Subcutaneous abdominal adipose tissue (tissue), 5 donors: ENCODE measurements at regions not wholly inside any gene's neighbourhood (a gene's known extent, or its start where the extent isn't known, plus 50 kb on each side); places are given as distances from the start of the nearest gene placed in this dataset.

Experiments
- H3K27ac ChIP-seq: one replicate; pipeline ENCODE4 v1.7.0; 2013; ENCODE audit warnings: low read depth, mild to moderate bottlenecking, inconsistent platforms, low read length, moderate library complexity
- H3K27me3 ChIP-seq, 5 donors: one replicate each; pipeline ENCODE4 v1.7.0; 2013; ENCODE audit warnings: low read length in 5 of 5, inconsistent platforms in 1 of 5; ENCODE audit not compliant: control insufficient read depth in 5 of 5, insufficient read depth in 4 of 5
- H3K36me3 ChIP-seq, 5 donors: one replicate each; pipeline ENCODE4 v1.7.0; 2013; ENCODE audit warnings: low read length in 5 of 5; ENCODE audit not compliant: control insufficient read depth in 5 of 5, insufficient read depth in 5 of 5
- H3K4me1 ChIP-seq, 5 donors: one replicate each; pipeline ENCODE4 v1.7.0; 2013; ENCODE audit warnings: low read length in 5 of 5, mild to moderate bottlenecking in 3 of 5, moderate library complexity in 1 of 5; ENCODE audit not compliant: control insufficient read depth in 5 of 5, insufficient read depth in 5 of 5
- H3K4me3 ChIP-seq, 5 donors: one replicate each; pipeline ENCODE4 v1.7.0; 2013; ENCODE audit warnings: low read length in 5 of 5, low read depth in 1 of 5
- H3K9ac ChIP-seq, 5 donors: one replicate each; pipeline ENCODE4 v1.7.0; 2013; ENCODE audit warnings: low read length in 5 of 5, mild to moderate bottlenecking in 4 of 5, moderate library complexity in 3 of 5
- H3K9me3 ChIP-seq, 5 donors: one replicate each; pipeline ENCODE4 v1.7.0; 2013; ENCODE audit warnings: low read length in 5 of 5; ENCODE audit not compliant: control insufficient read depth in 5 of 5
- donor health status: healthy.
- donor health status: healthy.
- donor health status: healthy.
- donor health status: healthy.
- donor health status: healthy.

GRCh38 chr6:71405416-71405815 is 116.8 kb downstream of the OGFRL1 start:
- Histone ChIP-seq H3K27me3 (no peaks in the 10 kb centered on the region), H3K9ac (peak overlapping the region in 1 of 5 donors; percentile 63), H3K4me1 (peaks cover 0 to 36% (median 20%) of the 10 kb centered on the region in 5 donors), H3K27ac (peak overlapping the region; percentile 96), H3K36me3 (peaks cover 2 to 14% (median 9%) of the 10 kb centered on the region in 5 donors), H3K9me3 (no peaks in the 10 kb centered on the region), H3K4me3 (no peak overlapping the region)

- H3K9ac ChIP-seq = no peak overlapping the region
- H3K27me3 ChIP-seq = no peaks in the 10 kb centered on the region
- H3K4me3 ChIP-seq = no peak overlapping the region
- peak overlapping the region; percentile 96 for H3K27ac ChIP-seq
- H3K9me3 ChIP-seq = no peaks in the 10 kb centered on the region
- H3K4me1 ChIP-seq = peaks cover 0 to 39% (median 26%) of the 10 kb centered on the region in 5 donors
- H3K36me3 ChIP-seq = peaks cover 2 to 16% (median 9%) of the 10 kb centered on the region in 5 donors
These were observed 118.6 kb downstream of the OGFRL1 start for GRCh38 chr6:71406865-71407860.

GRCh38 chr6:71408787-71409723 is 120.4 kb downstream of the OGFRL1 start:
- Histone ChIP-seq H3K4me1 (peaks cover 0 to 44% (median 27%) of the 10 kb centered on the region in 5 donors), H3K9me3 (no peaks in the 10 kb centered on the region)

GRCh38 chr6:71410164-71410566 is 121.6 kb downstream of the OGFRL1 start:
- no peak overlapping the region for H3K4me3 ChIP-seq
- H3K9me3 ChIP-seq = no peaks in the 10 kb centered on the region
- peaks cover 0 to 44% (median 20%) of the 10 kb centered on the region in 5 donors for H3K4me1 ChIP-seq

More at GRCh38 chr6:71408787-71409723, 120.4 kb downstream of the OGFRL1 start:
- H3K4me3 ChIP-seq = no peak overlapping the region
- H3K9ac ChIP-seq = no peak overlapping the region
- peaks cover 2 to 19% (median 9%) of the 10 kb centered on the region in 5 donors for H3K36me3 ChIP-seq
- H3K27ac ChIP-seq = peak overlapping the region; percentile 53
- no peaks in the 10 kb centered on the region for H3K27me3 ChIP-seq

GRCh38 chr6:71410681-71411080 is 122.1 kb downstream of the OGFRL1 start:
- Histone ChIP-seq H3K27me3 (no peaks in the 10 kb centered on the region), H3K36me3 (peaks cover 12 to 28% (median 17%) of the 10 kb centered on the region in 5 donors), H3K27ac (peak overlapping the region; percentile 53), H3K4me3 (no peak overlapping the region), H3K9me3 (no peaks in the 10 kb centered on the region), H3K4me1 (peaks cover 0 to 45% (median 18%) of the 10 kb centered on the region in 5 donors), H3K9ac (no peak overlapping the region)

More at GRCh38 chr6:71410164-71410566, 121.6 kb downstream of the OGFRL1 start:
- Histone ChIP-seq H3K27me3 (no peaks in the 10 kb centered on the region), H3K27ac (peak overlapping the region; percentile 53), H3K9ac (no peak overlapping the region), H3K36me3 (peaks cover 7 to 23% (median 12%) of the 10 kb centered on the region in 5 donors)

GRCh38 chr6:71411882-71412281 is 123.3 kb downstream of the OGFRL1 start:
- Histone ChIP-seq H3K4me3 (no peak overlapping the region), H3K9ac (no peak overlapping the region), H3K36me3 (peaks cover 22 to 36% (median 25%) of the 10 kb centered on the region in 5 donors), H3K4me1 (peaks cover 0 to 47% (median 18%) of the 10 kb centered on the region in 5 donors), H3K27me3 (no peaks in the 10 kb centered on the region), H3K27ac (peak overlapping the region; percentile 53), H3K9me3 (no peaks in the 10 kb centered on the region)

GRCh38 chr6:71412559-71413140 is 124.0 kb downstream of the OGFRL1 start:
- H3K9me3 ChIP-seq = no peaks in the 10 kb centered on the region
- H3K9ac ChIP-seq = peak overlapping the region in 1 of 5 donors; percentile 14
- no peaks in the 10 kb centered on the region for H3K27me3 ChIP-seq
- H3K4me3 ChIP-seq = no peak overlapping the region
- H3K36me3 ChIP-seq = peaks cover 25 to 40% (median 28%) of the 10 kb centered on the region in 5 donors
- peaks cover under 1 to 55% (median 24%) of the 10 kb centered on the region in 5 donors for H3K4me1 ChIP-seq
- H3K27ac ChIP-seq = peak overlapping the region; percentile 53

- H3K27ac ChIP-seq = peak overlapping the region; percentile 8
- H3K4me1 ChIP-seq = peaks cover 2 to 64% (median 38%) of the 10 kb centered on the region in 5 donors
- H3K4me3 ChIP-seq = no peak overlapping the region
These were observed 125.9 kb downstream of the OGFRL1 start for GRCh38 chr6:71414486-71414885.

More at GRCh38 chr6:71414486-71414885, 125.9 kb downstream of the OGFRL1 start:
- Histone ChIP-seq H3K9ac (no peak overlapping the region), H3K27me3 (no peaks in the 10 kb centered on the region), H3K9me3 (no peaks in the 10 kb centered on the region), H3K36me3 (peaks cover 19 to 35% (median 28%) of the 10 kb centered on the region in 5 donors)
